RPMI7951 (cell line): ENCODE measurements at regions not wholly inside any gene's neighbourhood (a gene's known extent, or its start where the extent isn't known, plus 50 kb on each side); places are given as distances from the start of the nearest gene placed in this dataset.
"Not testable (repeated sequence)": the region's sequence is repeated elsewhere in the genome, so short reads cannot be mapped to it uniquely, and the experiment has no call there.

Experiments used
- DNase-seq: peaks from one replicate; pipeline ENCODE4 v3.0.0-alpha.2; 2012; ENCODE audit warnings: low read depth

- not testable (repeated sequence) for DNase-seq
Measured at GRCh38 chr19:30944276-30944932, 404.8 kb downstream of the TSHZ3 start.

GRCh38 chr19:30943101-30943843, 406.0 kb downstream of the TSHZ3 start:
- no peak for DNase-seq

- DNase-seq: no peak
Measured at GRCh38 chr19:30942636-30943035, 406.6 kb downstream of the TSHZ3 start.

- no peak for DNase-seq
Measured at GRCh38 chr19:30941591-30941990, 407.6 kb downstream of the TSHZ3 start.

- no peak for DNase-seq
Measured at GRCh38 chr19:30936276-30936675, 413.0 kb downstream of the TSHZ3 start.

GRCh38 chr19:30935146-30935545, 414.1 kb downstream of the TSHZ3 start:
- no peak for DNase-seq

- not testable (repeated sequence) for DNase-seq
Measured at GRCh38 chr19:30933454-30933853, 415.8 kb downstream of the TSHZ3 start.

GRCh38 chr19:30932854-30933253, 416.4 kb downstream of the TSHZ3 start:
- DNase-seq: no peak

- peak; percentile 4 for DNase-seq
Measured at GRCh38 chr19:30930941-30931706, 418.1 kb downstream of the TSHZ3 start.

GRCh38 chr19:30927705-30928104, 421.5 kb downstream of the TSHZ3 start:
- DNase-seq: no peak

GRCh38 chr19:30924670-30925069, 424.6 kb downstream of the TSHZ3 start:
- no peak for DNase-seq

GRCh38 chr19:30924069-30924636, 425.1 kb downstream of the TSHZ3 start:
- DNase-seq: no peak

GRCh38 chr19:30923621-30924020, 425.6 kb downstream of the TSHZ3 start:
- DNase-seq: no peak

- DNase-seq: no peak
Measured at GRCh38 chr19:30923096-30923495, 426.1 kb downstream of the TSHZ3 start.

GRCh38 chr19:30920222-30920621, 429.0 kb downstream of the TSHZ3 start:
- DNase-seq: no peak

- DNase-seq: no peak
Measured at GRCh38 chr19:30919737-30920136, 429.5 kb downstream of the TSHZ3 start.

- no peak for DNase-seq
Measured at GRCh38 chr19:30916238-30916637, 433.0 kb downstream of the TSHZ3 start.

GRCh38 chr19:30911491-30911890, 437.7 kb downstream of the TSHZ3 start:
- no peak for DNase-seq

- no peak for DNase-seq
Measured at GRCh38 chr19:30910485-30911240, 438.6 kb downstream of the TSHZ3 start.

- no peak for DNase-seq
Measured at GRCh38 chr19:30909216-30909615, 440.0 kb downstream of the TSHZ3 start.

GRCh38 chr19:30908262-30908771, 440.9 kb downstream of the TSHZ3 start:
- DNase-seq: no peak
